Gastrocnemius medialis (tissue), 4 donors: ENCODE measurements at regions not wholly inside any gene's neighbourhood (a gene's known extent, or its start where the extent isn't known, plus 50 kb on each side); places are given as distances from the start of the nearest gene placed in this dataset.

Source experiments
- POLR2A ChIP-seq, 2 donors: fragments of 450-650 bp; IDR thresholded peaks; one replicate each; pipeline ENCODE4 v1.6.1; 2017; ENCODE audit warnings: antibody characterized with exemption in 2 of 2, mild to moderate bottlenecking in 2 of 2, moderate library complexity in 2 of 2
- TF ChIP-seq, protein P1 (sequence below), 5 experiments: fragments of 450-650 bp in 3 of 5; fragments of 200-600 bp in 2 of 5; sonication (generic) in 2 of 5; IDR thresholded peaks in 4 of 5; conservative IDR thresholded peaks in 1 of 5; 1 replicate in 4 of 5; 2 replicates in 1 of 5; pipeline ENCODE4 v1.5.1; 2016 to 2019; ENCODE audit warnings: antibody characterized with exemption in 5 of 5, mild to moderate bottlenecking in 3 of 5, moderate library complexity in 3 of 5

DNA sequence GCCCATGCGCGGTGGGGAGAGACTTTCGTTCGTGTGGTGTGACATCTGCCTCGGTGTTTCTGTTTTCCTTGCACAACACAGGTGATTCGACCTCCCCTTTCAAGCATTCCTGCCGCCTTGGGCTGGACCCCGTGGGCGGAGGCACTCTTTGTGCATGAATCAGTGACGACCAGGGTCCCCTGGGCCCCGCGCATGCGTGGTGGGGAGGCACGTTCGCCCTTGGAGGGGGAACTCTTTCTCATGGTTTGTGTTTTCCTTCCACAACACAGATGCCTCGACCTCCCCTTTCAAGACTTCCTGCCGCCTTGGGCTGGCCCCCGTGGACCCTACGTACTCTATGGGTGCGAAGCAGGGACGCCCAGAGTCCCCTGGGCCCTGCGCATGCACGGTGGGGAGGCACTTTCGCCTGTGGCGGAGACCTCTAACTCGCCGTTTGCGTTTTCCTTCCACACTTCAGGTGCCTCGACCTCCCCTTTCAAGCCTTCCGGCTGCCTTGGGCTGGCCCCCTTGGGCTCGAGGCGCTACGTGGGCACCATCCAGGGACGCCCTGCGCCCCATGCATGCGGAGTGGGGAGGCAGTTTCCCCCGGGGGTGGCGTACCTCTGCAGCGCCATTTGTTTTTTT lies 340.9 kb downstream of the ALG10 start:
- TF ChIP-seq, protein P1, sequence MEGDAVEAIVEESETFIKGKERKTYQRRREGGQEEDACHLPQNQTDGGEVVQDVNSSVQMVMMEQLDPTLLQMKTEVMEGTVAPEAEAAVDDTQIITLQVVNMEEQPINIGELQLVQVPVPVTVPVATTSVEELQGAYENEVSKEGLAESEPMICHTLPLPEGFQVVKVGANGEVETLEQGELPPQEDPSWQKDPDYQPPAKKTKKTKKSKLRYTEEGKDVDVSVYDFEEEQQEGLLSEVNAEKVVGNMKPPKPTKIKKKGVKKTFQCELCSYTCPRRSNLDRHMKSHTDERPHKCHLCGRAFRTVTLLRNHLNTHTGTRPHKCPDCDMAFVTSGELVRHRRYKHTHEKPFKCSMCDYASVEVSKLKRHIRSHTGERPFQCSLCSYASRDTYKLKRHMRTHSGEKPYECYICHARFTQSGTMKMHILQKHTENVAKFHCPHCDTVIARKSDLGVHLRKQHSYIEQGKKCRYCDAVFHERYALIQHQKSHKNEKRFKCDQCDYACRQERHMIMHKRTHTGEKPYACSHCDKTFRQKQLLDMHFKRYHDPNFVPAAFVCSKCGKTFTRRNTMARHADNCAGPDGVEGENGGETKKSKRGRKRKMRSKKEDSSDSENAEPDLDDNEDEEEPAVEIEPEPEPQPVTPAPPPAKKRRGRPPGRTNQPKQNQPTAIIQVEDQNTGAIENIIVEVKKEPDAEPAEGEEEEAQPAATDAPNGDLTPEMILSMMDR (IDR thresholded peaks at IDR 0.05 in 4 of 5, conservative IDR thresholded peaks at IDR 0.05 in 1 of 5), result no peak
- no peak for TF ChIP-seq POLR2A (IDR thresholded peaks at IDR 0.05)
